HG02678 (cell line): ENCODE measurements at regions not wholly inside any gene's neighbourhood (a gene's known extent, or its start where the extent isn't known, plus 50 kb on each side); places are given as distances from the start of the nearest gene placed in this dataset.
"Not testable (repeated sequence)": the region's sequence is repeated elsewhere in the genome, so short reads cannot be mapped to it uniquely, and the experiment has no call there.

Experiments
- ATAC-seq: cut with Tn5 transposase; IDR thresholded peaks from one replicate; pipeline ENCODE4 v1.9.1; 2021; ENCODE audit warnings: mild to moderate bottlenecking, moderate library complexity; ENCODE audit not compliant: unreplicated experiment

DNA sequence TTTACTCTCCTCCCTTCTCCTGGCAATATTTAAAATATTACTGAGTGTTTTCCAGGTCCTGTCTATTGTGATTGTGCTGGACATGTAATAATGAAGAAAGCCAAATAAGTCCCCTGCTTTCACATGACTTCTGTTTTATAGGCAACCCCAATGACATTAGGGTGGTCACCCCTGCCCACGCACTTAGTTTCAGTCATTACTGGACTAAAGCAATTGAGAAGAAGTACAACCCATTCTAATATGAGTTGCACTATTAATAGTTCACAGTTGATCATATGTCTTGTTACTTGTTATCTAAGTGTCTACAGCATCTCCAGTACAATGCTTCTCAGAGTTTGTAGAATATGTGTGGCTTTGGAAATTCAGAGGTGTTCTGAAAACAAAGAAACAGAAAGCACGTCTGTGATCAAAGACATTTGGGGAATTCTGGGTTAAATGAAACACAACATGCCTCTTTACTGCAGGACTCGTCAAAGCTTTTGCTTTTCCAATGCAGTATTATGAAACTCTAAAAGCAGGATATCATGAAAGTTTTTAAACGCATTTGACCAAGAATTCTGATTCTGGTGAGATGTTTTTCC lies 789.5 kb downstream of the DHX35 start:
- peak; percentile 56 for ATAC-seq

GRCh38 chr20:39745380-39745779 lies 783.2 kb downstream of the DHX35 start:
- ATAC-seq = no peak

- no peak for ATAC-seq
Measured at GRCh38 chr20:39738651-39739050, 776.5 kb downstream of the DHX35 start.

DNA sequence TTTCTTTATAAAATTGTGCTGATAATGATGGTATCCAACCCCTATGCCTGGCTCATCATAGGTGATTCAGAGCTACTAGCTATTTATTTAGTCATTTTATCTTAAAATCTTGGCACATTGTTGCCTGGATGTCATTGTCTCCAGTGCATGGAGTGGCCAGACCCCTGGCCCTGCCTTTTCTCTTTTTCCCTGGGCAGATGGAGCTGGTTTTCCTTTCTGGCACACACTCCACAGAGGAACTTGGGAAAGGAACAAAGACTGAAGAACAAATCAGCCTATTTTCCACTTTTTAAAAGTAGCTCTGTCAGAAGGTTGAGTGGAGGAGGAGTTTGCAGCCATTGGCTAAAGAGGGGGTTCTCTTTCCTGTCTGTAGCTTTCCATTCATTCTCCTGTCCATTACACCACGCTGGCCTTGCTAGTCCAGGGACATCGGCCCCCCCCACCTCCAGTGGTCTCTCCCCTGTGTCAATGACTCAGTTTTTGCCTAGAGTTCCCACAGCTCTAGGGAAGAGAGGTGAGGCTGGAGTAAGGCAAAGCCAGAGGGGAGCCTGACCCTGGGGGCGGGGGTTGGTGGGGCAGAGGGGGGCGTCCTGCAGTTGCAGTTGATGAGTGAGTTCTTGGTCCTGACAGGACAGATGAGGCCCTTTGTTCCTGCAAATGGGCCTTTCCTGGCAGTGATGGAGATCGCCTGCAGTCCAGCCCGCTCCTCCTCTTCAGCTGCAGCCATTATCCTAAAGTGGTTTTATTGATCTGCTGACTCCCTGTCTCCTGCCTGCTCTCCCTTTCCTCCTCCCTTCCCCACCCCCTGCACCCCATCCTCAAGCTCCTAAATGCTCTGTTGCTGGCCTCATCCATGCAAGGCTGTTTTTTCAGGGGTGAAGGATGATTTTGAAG lies 774.5 kb downstream of the DHX35 start:
- ATAC-seq = no peak

DNA sequence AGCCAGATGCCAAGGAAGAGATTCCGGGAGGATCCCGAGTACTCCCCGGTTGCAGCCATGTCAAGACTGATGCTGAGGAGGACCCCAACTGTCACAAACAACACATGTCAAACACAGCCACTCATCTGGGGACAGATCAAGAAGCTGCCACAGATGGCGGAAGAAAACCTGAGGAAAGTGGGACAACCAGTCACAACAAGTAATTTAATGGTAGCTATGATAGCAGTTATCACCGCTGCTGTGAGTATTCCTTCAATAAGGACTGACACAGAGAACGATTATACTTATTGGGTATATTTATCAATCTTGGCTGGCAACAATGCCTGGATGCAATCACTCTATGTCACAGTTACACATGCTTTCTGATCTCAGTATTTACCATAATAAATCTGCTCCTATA lies 763.4 kb downstream of the DHX35 start:
- not testable (repeated sequence) for ATAC-seq

- no peak for ATAC-seq
Measured at GRCh38 chr20:39719293-39719692, 757.1 kb downstream of the DHX35 start.

GRCh38 chr20:39717936-39718335 lies 755.8 kb downstream of the DHX35 start:
- ATAC-seq = no peak

GRCh38 chr20:39716796-39717341 lies 754.7 kb downstream of the DHX35 start:
- ATAC-seq = no peak

DNA sequence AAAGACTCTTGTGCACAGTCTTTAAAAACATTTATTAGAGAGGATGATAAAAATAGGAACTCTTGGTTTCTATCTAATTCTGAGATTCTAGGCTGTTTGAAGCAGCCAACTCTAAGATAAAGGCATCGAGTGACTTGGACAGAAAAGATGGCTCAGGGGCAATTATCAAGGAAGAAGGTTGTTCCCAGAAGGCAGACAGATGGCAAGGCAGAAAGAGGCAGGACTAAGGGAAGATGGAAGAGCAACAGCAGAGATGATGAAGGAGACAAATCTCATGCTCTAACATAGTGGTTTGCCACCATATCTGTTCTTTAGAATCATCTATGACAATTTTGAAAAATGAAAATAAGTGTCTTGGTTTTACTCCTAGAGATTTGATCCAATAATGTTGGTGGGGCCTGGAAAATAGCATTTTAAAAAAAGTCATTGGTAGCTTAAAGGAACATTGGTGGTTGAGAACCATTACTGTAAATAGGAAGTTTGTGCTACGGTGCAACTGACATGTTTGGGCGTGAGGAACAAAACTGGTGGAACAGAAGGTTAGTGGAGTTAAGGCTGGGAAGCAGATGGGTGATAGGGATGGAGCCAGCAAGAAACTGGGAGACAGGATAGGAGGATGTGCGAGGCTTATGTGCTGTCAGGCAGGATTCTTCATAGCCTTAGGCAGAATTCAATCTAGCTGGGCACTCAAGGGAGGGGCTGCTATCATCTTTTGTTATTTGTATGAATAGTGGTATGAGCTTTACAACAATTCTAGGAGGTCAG lies 751.1 kb downstream of the DHX35 start:
- no peak for ATAC-seq

- ATAC-seq = no peak
Measured at GRCh38 chr20:39706184-39706663, 744.1 kb downstream of the DHX35 start.

DNA sequence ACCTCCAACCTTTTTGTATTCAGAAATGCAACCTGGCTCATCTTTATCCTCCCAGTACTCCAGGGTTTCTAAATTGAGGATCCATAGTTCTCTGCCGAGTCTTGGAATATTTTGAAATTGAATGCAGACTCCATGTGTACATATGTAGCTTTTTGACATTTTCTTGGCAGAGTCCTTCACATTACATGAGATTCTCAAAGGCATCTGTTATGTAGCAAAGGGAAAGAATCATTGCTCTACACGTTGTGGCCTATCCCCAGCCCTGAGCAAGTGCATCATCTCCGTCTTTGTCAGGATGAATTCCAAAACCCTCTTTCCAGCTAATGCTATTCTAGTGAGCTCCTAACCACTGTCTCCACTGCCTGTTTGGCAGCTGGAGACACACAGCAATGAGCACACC lies 742.9 kb downstream of the DHX35 start:
- no peak for ATAC-seq

GRCh38 chr20:39703357-39703756 lies 741.2 kb downstream of the DHX35 start:
- not testable (repeated sequence) for ATAC-seq

DNA sequence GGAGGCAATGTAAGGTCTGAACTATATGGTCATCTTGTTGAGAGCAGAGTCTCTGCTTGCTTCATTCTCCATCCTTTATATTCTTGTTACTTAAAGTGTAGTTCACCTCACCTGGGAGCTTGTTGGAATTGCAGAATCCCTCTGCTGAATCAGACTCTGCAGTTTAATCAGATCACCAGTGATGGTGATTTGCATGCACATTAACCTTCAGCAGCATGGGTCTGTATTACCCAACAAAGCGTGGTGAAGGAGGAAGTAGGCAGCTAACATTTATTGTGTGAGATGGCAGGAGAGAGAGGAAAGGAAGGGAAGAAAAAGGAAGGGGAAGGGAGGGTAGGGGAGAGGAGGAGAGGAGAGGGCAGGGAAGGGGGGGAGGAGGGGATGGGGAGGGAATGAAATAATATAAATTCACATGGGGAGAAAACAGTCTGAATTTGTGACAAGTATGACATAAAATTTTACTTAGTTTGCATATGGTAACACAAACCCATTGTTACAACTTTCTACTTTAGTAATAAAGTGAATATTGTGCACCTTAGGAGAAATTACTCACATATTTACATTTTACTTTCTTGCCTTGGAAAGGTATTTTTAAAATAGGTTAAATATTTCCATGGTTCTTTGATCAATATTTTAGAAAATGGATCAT lies 740.7 kb downstream of the DHX35 start:
- ATAC-seq = no peak

GRCh38 chr20:39700528-39700927 lies 738.4 kb downstream of the DHX35 start:
- ATAC-seq = no peak

DNA sequence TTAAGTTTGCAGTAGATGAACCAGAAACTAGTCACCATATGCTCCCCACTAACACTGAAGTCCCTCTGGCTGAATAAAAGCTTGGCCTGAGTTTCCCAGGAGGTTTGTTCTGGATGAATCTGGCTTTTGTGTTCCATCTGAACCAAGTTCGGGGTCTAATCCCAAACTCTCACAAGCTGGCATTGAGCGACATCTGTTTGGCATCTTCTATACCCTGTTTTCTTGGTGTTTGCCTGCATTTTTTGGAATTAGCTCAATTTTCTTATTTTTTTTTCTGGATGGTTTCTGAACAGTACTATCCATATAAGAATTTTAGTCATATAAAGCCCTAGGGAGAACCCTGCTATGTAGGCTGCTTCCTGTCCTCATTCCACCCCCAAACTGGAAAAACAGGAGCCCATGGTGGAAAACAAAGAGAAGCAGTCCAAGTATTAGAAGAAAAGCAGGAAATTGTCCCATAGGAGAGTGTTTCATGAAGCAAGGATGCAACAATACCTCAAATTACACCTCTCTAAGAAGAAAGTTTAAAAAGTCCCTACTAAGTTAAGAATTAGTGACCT lies 737.1 kb downstream of the DHX35 start:
- no peak for ATAC-seq

- no peak for ATAC-seq
Measured at GRCh38 chr20:39698752-39699151, 736.6 kb downstream of the DHX35 start.

- ATAC-seq = no peak
Measured at GRCh38 chr20:39691151-39691862, 729.2 kb downstream of the DHX35 start.

DNA sequence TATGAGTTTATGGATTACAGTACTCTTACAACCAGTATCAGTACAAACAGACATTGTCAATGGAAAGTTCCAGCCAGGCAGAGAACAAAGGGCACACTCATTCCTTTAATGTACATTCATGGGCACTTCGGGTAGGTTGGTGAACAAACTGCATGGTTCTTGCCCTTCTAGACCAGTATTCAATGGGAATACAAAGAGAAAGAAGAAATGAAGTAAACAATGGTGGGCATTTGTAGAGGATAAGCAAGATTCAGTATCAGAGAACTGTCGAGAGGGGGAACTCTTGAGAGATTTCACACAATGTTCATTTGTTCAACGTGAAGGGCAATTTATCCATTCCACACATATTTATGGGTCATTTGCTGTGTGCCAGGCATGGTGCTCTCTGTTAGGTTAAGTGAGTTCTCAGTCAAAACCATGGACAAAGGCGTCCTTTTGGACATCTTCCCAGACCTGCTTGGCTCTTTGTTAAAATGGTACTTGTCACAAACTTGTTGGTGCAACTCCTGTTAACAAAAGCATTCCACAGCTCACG lies 714.8 kb downstream of the DHX35 start:
- ATAC-seq = no peak

DNA sequence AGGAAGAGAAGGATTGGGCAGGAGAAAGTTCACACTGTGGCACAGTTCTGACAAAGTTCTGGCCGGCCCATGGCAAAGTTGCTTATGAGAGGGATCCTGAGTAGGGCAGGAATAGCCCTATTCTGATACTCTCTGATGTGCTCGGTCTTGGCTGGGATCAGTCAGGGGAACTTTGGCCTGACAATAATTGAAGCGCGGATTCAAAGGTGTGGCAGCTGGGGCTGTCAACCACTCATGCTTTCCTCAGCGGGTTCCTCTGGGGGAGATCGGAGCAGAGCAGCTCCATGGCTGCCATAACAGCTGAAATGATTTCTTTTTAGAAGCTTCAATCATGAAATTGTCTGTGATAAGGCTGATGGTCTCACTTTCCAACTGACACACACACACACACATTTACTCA lies 714.1 kb downstream of the DHX35 start:
- ATAC-seq = no peak

- no peak for ATAC-seq
Measured at GRCh38 chr20:39674842-39675241, 712.7 kb downstream of the DHX35 start.
